ENCODE measurements at regions not wholly inside any gene's neighbourhood (a gene's known extent, or its start where the extent isn't known, plus 50 kb on each side); places are given as distances from the start of the nearest gene placed in this dataset.

GRCh38 chr3:105304487-105304886 is 62.2 kb upstream of the ALCAM start:
- DNase-seq: no peak

- no peak for DNase-seq
These were observed 51.6 kb upstream of the ALCAM start for GRCh38 chr3:105315144-105315543.

GRCh38 chr3:105315815-105316214 is 50.9 kb upstream of the ALCAM start:
- DNase-seq: no peak

GRCh38 chr3:105316331-105316730 is 50.4 kb upstream of the ALCAM start:
- no peak for DNase-seq
